GM19467 (cell line): ENCODE measurements at regions not wholly inside any gene's neighbourhood (a gene's known extent, or its start where the extent isn't known, plus 50 kb on each side); places are given as distances from the start of the nearest gene placed in this dataset.
"Not testable (repeated sequence)": the region's sequence is repeated elsewhere in the genome, so short reads cannot be mapped to it uniquely, and the experiment has no call there.

Experiments used
- ATAC-seq: cut with Tn5 transposase; IDR thresholded peaks from one replicate; pipeline ENCODE4 v1.9.1; 2021; ENCODE audit warnings: mild to moderate bottlenecking, moderate library complexity; ENCODE audit not compliant: unreplicated experiment

- ATAC-seq: no peak
Measured at GRCh38 chr17:63286254-63286653, 159.9 kb downstream of the CYB561 start.

DNA sequence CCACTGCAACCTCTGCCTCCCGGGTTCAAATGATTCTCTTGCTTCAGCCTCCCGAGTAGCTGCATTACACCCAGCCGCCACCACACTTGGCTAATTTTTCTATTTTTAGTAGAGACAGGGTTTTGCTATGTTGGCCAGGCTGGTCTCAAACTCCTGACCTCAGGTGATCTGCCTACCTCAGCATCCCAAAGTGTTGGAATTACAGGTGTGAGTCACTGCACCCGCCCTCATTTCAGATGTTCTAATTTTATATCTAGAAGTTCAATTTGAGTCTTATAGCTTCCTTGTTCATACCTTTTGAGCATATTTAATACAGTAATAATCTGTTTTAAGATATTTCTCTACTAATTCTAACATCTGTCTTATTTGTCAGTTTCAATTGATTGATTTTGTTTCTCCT is 159.1 kb downstream of the CYB561 start:
- ATAC-seq: not testable (repeated sequence)

DNA sequence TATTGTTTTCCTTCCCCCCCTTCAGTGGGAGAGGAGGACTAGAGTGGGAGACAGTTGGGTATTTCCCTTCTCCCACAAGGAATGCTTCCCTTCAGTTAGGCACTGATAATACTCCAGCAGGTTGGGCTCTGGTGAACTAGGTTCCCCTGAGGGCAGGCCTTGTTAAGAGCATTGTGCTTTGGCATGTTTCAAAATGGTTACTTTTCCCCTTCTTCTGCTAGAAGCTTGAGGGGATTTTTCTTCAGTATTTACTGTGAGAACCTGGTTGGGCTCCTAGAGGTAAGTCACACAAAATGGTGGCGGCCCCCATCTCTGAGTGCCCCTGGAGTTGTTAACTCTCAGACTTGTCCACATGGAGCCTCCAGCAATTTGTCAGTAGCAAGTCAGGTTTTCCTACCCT is 156.2 kb downstream of the CYB561 start:
- ATAC-seq: no peak

DNA sequence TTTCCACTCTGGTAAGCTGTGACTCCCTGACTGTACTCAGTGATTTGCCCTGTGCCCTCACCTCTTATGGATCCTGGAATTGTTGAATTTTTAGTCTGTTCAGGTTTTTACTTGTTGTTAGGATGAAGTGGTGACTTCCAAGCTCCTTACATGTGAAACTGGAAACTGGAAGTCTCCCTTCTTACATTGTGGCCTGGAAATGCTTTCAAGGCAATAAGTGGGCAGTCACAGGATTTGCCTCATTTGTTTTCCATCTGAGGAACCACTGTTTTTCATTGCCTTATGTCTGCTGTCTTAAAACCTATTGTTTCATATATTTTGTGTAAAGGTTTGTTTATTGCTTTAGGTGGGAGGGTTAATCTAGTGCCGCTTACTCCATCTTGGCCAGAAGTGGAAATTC is 155.8 kb downstream of the CYB561 start:
- ATAC-seq: no peak

- ATAC-seq: no peak
Measured at GRCh38 chr17:63290784-63291183, 155.3 kb downstream of the CYB561 start.

DNA sequence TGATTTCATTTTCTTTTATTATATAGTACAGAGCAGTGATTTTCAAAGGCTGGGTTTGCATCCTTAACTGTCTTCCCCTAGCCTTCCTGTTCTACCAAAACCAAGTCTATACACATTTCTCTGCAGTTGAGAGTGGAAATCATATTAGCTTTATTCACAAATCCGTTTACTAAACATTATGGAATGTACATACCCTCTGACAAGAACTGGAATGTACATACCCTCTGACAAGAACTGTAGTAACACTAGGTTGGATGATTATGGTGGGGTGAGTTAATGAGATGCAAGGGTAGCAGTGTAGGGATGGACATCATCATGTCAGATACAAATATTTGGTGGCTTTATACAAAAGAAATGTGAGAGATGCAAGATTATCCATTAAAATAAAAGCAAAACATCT is 154.8 kb downstream of the CYB561 start:
- no peak for ATAC-seq

- no peak for ATAC-seq
Measured at GRCh38 chr17:63292421-63292820, 153.7 kb downstream of the CYB561 start.

- ATAC-seq: no peak
Measured at GRCh38 chr17:63293323-63294075, 152.6 kb downstream of the CYB561 start.

DNA sequence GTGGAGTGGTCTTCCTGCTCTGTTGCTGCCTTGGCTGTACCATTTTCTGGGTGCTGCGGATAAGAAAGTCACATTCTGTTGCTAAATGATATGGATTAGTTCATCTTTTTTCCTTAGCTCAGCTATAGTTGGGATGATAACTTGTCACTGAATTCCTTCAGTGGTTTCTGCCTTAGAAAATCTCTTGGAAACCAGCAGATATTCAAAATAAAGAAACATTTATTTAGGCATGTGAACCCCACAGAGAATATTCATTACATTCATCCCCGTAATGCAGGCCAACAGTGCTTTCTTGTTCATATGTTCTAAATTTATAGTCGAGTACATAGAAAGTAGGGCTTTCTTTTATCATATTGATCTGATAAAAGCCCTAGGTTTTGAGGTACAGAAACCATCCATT is 151.3 kb downstream of the CYB561 start:
- ATAC-seq: no peak

DNA sequence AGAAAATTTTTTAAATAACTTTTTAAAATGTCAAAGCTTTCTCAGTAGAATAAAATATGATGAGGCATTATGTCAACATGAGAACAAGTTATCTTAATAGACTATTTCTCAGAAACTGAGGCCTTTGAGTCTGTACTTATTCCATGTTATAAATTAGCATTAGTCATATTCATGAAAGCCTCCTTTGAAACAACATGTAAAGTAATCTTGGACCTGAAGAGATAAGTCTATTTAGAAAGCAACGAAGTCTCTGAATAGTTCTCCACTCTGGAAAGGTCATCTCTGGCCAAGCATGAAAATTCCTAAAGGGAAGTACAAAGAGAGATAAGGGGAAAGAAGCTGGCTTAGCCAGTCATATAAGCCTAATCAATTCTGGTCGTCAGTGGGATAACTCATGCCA is 150.8 kb downstream of the CYB561 start:
- ATAC-seq: no peak

DNA sequence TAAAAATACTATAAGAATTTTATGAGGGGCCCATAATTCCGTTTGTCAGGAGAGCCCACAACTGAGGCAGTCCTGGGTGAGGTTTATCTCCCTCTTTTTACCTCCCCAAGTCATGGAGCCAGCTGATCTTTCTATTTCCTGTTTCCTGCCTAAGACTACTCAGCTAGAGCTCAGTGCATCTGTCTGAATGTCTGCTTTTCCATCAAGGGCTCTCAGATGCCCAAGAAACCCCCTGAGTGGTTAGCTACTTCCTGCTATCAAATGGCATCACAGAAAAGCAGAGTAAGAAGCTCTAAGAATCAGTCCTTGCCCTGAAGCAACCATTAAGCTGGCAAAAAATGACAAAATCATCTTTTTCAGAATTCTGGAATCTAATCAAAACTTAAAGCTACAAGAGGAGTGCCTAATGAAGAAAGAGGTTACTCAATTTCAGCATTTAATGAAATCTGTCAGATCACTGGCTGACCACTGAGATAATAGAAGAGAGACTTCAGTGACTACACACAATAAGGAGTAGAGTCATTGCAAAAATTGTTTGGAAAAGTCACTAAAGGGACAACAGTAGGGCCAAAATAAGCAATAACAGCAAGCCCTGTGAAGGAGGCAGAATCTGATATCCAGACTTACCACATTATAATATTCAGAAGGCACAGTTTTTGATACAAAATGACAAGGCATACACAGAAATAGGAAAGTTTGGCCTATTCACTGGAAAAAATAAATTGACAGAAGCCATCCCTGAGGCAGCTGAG is 150.1 kb downstream of the CYB561 start:
- ATAC-seq: no peak

GRCh38 chr17:63298916-63299315 is 147.2 kb downstream of the CYB561 start:
- not testable (repeated sequence) for ATAC-seq

DNA sequence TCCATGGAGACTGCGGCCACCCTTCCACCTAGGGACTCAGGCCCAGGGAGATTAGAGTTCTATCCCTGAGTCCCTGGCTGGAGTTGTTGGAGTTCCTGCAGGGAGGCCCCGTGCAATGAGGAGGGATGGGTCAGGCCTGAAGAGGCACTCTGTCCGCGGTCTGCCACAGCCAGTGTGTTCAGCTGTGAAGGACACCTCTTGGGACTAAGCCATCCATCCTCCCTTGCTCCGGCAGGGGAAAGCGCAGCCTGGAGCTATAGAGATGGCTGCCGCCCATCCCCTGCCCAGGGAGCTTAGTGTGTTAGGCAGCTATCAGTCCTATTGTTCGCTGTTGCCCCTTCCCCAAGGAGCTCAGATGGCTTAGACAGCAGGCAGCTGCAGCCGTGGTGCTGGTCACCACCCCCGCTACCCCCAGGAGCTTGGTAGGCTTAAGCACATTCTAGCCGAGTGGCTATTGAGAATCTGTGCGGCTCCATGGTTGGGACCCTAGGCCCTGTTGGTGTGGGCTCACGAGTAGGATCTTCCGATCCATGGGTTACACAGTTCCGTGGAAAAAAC is 141.3 kb downstream of the CYB561 start:
- no peak for ATAC-seq

- ATAC-seq: no peak
Measured at GRCh38 chr17:63305857-63306256, 140.2 kb downstream of the CYB561 start.

DNA sequence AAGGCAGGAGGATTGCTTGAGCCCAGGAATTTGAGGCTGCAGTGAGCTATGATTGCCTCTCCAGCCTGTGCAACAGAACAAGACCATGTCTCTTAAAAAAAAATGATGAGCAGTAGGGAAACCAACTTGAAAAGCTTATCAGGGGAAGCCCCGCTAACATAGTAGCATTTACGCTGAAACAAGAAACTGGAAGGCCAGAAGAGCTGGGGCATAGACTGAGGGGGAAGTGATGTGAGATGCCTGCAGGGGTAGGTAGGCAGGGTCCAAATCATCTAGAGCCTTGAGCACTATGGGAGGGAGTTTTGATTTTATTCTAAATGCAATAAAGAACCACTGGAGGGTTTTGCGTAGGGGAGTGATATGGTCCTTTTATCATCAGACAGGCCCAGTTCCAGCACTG is 139.3 kb downstream of the CYB561 start:
- ATAC-seq: no peak

DNA sequence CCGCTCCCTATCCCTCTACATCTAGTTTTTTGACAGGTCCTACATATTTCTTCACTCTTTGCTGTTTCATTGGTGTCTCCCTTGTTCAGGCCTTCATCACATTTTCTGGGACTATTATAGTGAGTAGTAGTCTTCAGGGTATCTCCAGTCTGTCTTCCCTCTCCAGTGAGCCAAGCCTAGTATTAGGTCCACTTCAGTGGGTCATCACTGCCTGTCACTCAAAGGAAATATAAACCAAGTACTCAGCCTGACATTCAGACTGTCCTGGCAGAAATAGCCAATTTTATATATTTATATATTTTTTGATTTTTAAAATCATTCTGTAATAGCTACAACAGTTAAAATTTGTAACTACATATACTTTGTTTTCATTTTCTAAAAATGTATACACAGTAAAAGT is 137.8 kb downstream of the CYB561 start:
- no peak for ATAC-seq

GRCh38 chr17:63309021-63309420 is 137.1 kb downstream of the CYB561 start:
- ATAC-seq: no peak

DNA sequence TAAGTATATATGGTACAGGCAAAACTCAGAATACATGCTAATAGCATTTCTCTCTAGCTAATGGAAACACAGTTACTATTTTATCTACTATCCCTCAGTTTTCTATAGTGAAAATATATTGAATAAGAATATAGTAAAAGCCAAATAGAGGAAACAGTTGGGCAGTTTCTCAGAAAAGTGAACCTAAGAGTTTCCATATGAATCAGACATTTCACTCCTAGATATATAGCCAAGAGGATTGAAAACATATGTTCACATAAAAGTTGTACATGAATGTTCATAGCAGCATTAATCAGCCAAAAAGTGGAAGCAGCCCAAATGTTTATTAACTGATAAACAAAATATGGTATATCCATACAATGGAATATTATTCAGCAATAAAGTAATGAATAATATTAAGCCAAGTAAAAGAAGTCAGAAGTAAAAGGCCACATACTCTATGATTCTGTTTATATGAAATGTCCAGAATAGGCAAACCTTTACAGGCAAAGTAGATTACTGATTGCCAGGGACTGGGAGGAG is 134.6 kb downstream of the CYB561 start:
- ATAC-seq: no peak

DNA sequence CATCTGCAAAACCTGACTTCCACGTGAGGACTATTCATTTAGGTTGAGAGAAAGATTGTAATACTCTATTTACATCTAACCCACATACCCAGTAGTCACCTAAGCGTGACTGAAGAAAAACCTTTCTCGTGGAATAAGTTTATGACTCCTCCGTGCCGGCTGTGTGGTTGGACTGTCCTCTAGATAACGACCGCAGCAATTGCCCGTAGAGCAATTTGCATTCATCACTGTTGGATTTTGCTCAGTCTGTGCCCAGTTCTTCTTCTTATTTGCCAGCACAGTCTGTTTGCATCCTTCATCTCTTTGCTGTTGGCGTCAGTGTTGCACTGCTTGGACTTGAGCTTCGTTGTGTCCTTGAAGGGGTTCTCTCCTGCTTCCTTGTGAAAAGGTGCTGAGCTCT is 131.3 kb downstream of the CYB561 start:
- no peak for ATAC-seq

GRCh38 chr17:63316100-63316499 is 130.0 kb downstream of the CYB561 start:
- no peak for ATAC-seq

DNA sequence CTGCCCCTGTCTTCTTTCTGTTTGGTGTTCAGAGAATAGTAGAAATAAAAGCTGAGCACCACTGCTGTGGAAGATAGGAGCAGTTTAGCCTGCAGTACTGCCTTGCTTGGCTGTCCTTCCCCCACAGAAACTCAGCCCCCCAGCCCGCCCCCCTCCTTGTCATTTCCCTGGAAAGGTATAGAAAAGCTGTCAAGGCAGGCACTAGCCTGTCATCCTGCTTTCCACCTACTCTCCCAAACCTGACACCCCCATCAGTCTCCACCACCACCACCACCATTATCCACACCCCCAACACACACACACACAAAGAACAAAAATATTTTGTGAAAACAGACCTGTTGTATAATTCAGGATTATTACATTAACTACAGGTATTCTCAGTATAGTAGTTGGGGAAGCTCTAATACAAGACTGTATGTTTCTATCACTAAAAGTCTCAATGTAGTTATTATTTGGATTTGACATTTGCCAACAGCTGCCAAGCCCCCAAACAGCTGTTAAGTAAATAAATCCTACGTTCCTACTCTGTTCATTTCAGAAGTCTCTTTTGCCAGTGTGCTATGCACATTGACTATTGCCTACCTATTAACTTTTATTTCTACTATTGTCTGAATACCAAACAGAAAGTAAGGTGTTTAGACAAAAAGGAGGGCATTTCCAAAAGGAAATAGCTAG is 128.8 kb downstream of the CYB561 start:
- no peak for ATAC-seq
